Mesendoderm (in vitro differentiated cells): ENCODE measurements at regions not wholly inside any gene's neighbourhood (a gene's known extent, or its start where the extent isn't known, plus 50 kb on each side); places are given as distances from the start of the nearest gene placed in this dataset.

Source experiments
- DNase-seq: peaks from one replicate; pipeline ENCODE4 v3.0.0; 2013
- H2AK5ac ChIP-seq: 2 replicates; pipeline ENCODE4 v1.6.1; 2013; ENCODE audit warnings: low read length, inconsistent platforms
- H2BK120ac ChIP-seq: 2 replicates; pipeline ENCODE4 v1.6.1; 2013; ENCODE audit warnings: low read depth, mild to moderate bottlenecking, low read length, moderate library complexity, mixed read lengths
- H2BK15ac ChIP-seq: replicated peaks from 2 replicates; pipeline ENCODE4 v1.6.1; 2013; ENCODE audit warnings: low read depth, mild to moderate bottlenecking, moderate library complexity
- H2BK5ac ChIP-seq: 2 replicates; pipeline ENCODE4 v1.6.1; 2013; ENCODE audit warnings: low read length, inconsistent platforms
- H3K18ac ChIP-seq: 2 replicates; pipeline ENCODE4 v1.6.1; 2013; ENCODE audit warnings: mild to moderate bottlenecking, low read length, mixed read lengths
- H3K23ac ChIP-seq: one replicate; pipeline ENCODE4 v1.6.1; 2013; ENCODE audit warnings: low read length
- H3K27ac ChIP-seq: 2 replicates; pipeline ENCODE4 v1.5.1; 2013; ENCODE audit warnings: low read depth, mild to moderate bottlenecking, inconsistent platforms, low read length, moderate library complexity
- H3K27me3 ChIP-seq: 2 replicates; pipeline ENCODE4 v1.6.1; 2013; ENCODE audit warnings: low read length, control low read depth, mild to moderate bottlenecking, inconsistent platforms; ENCODE audit not compliant: insufficient read depth, poor library complexity
- H3K36me3 ChIP-seq: 2 replicates; pipeline ENCODE4 v1.6.1; 2013; ENCODE audit warnings: low read length, inconsistent platforms; ENCODE audit not compliant: control insufficient read depth, insufficient read depth
- H3K4ac ChIP-seq: one replicate; pipeline ENCODE4 v1.6.1; 2013; ENCODE audit warnings: low read depth, mild to moderate bottlenecking, low read length, moderate library complexity
- H3K4me1 ChIP-seq: 2 replicates; pipeline ENCODE4 v1.6.1; 2013; ENCODE audit warnings: low read depth, low read length, inconsistent platforms; ENCODE audit not compliant: control insufficient read depth
- H3K4me2 ChIP-seq: 2 replicates; pipeline ENCODE4 v1.6.1; 2013; ENCODE audit warnings: low read length
- H3K4me3 ChIP-seq: 2 replicates; pipeline ENCODE4 v1.5.1; 2013; ENCODE audit warnings: mild to moderate bottlenecking, low read length
- H3K56ac ChIP-seq: one replicate; pipeline ENCODE4 v1.6.1; 2013; ENCODE audit warnings: low read length
- H3K79me1 ChIP-seq: 2 replicates; pipeline ENCODE4 v1.6.1; 2013; ENCODE audit warnings: low read length, inconsistent platforms
- H3K79me2 ChIP-seq: 2 replicates; pipeline ENCODE4 v1.6.1; 2013; ENCODE audit warnings: mild to moderate bottlenecking, low read length; ENCODE audit not compliant: control insufficient read depth, insufficient read depth
- H3K9ac ChIP-seq: 2 replicates; pipeline ENCODE4 v1.6.1; 2013; ENCODE audit warnings: low read length, inconsistent platforms
- H4K5ac ChIP-seq: one replicate; pipeline ENCODE4 v1.6.1; 2013; ENCODE audit warnings: low read length
- H4K8ac ChIP-seq: one replicate; pipeline ENCODE4 v1.6.1; 2013; ENCODE audit warnings: low read depth, mild to moderate bottlenecking, control low read depth, low read length, moderate library complexity
- WGBS: extraction: QIAGEN DNeasy Blood & Tissue Kit; methylation state at CpG from one replicate; pipeline ENCODE4 v1.1.7; 2013; ENCODE audit warnings: low lambda C conversion rate, missing lambda C conversion rate; ENCODE audit not compliant: insufficient coverage; ENCODE audit errors: extremely low coverage; 5-methylcytosine and 5-hydroxymethylcytosine counted together

- peaks cover under 1% of the 10 kb centered on the region for H3K4me1 ChIP-seq
- no peak overlapping the region for H3K4me2 ChIP-seq
- H4K5ac ChIP-seq: no peak overlapping the region
- DNase-seq: peak; percentile 21
- no peaks in the 10 kb centered on the region for H3K36me3 ChIP-seq
- no peak overlapping the region for H2BK5ac ChIP-seq
- H3K4ac ChIP-seq: no peak overlapping the region
- H3K79me2 ChIP-seq: no peaks in the 10 kb centered on the region
- H3K9ac ChIP-seq: no peak overlapping the region
- H3K27me3 ChIP-seq: no peaks in the 10 kb centered on the region
- H2BK120ac ChIP-seq: no peak overlapping the region
- no peak overlapping the region for H3K23ac ChIP-seq
- H3K4me3 ChIP-seq: no peak overlapping the region
- H3K56ac ChIP-seq: no peak overlapping the region
- no peak overlapping the region for H2AK5ac ChIP-seq
- no peaks in the 10 kb centered on the region for H3K79me1 ChIP-seq
- H2BK15ac ChIP-seq: no peak overlapping the region
- H3K27ac ChIP-seq: no peak overlapping the region
- no peak overlapping the region for H3K18ac ChIP-seq
- no peak overlapping the region for H4K8ac ChIP-seq
Observed at GRCh38 chr1:232183802-232184201, 446.1 kb downstream of the SIPA1L2 start.

DNA sequence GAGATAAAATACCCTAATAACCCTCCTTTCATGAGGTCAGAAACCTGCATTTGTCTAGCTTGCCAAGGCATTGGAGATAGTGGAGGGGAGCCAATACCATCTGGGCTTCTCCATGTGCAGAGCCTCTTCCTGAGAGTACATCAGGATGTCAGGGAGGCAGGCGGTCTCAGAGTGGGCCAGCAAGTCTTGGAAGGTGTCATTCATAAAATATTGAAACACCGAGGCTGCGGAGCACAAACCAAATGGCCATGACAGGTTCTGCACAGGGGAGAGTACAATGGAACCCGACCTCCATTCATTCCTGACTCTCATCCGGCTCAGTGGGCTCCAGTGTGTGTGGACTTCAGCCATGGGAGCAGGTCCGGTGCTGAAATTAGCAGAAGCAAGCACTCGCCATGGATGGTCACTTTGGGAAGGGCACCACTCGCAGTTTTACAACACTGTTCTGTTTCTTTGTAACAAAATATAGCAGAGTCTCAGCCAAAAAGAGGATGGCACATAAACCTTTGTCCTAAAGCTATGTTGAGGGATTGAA lies 446.6 kb downstream of the SIPA1L2 start:
- Histone ChIP-seq H4K5ac (no peak overlapping the region), H2AK5ac (no peak overlapping the region), H3K23ac (no peak overlapping the region), H3K36me3 (no peaks in the 10 kb centered on the region), H3K9ac (no peak overlapping the region), H3K79me1 (no peaks in the 10 kb centered on the region), H2BK5ac (no peak overlapping the region), H2BK15ac (no peak overlapping the region), H3K4me1 (peaks cover 2% of the 10 kb centered on the region), H4K8ac (no peak overlapping the region), H3K4me2 (no peak overlapping the region), H3K18ac (no peak overlapping the region), H3K79me2 (no peaks in the 10 kb centered on the region), H3K4me3 (no peak overlapping the region), H3K27me3 (no peaks in the 10 kb centered on the region), H3K27ac (no peak overlapping the region), H3K4ac (no peak overlapping the region), H3K56ac (no peak overlapping the region), H2BK120ac (no peak overlapping the region)
- no CpG with 5 or more reads among the region's 8 CpGs for WGBS
- no peak for DNase-seq

DNA sequence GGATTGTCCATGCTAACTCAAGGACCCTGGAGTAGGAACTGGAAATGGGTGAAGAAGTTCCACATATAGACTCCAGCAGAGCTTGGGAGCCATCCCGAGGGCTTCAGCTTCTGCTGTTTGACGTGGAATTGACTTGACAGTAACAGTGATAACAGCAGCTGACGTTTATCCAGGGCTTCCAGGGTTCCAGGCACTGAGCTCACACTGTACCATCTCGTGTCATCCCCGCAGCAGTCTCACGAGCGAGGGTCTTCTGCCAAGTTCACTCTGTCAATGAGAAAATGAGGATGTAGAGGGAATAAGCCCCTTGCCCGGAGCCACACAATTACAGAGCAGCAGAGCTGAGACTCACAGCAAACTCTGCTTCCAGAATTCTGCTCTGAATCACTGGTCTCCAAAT lies 447.7 kb downstream of the SIPA1L2 start:
- H3K23ac ChIP-seq: no peak overlapping the region
- H3K4me1 ChIP-seq: peaks cover 2% of the 10 kb centered on the region
- H3K79me2 ChIP-seq: no peaks in the 10 kb centered on the region
- H3K4ac ChIP-seq: no peak overlapping the region
- H4K8ac ChIP-seq: no peak overlapping the region
- no peak overlapping the region for H2AK5ac ChIP-seq
- no peaks in the 10 kb centered on the region for H3K36me3 ChIP-seq
- no peak overlapping the region for H3K4me3 ChIP-seq
- no peak overlapping the region for H2BK5ac ChIP-seq
- no peak overlapping the region for H4K5ac ChIP-seq
- no peak overlapping the region for H3K56ac ChIP-seq
- H2BK15ac ChIP-seq: no peak overlapping the region
- no peak overlapping the region for H3K9ac ChIP-seq
- H2BK120ac ChIP-seq: no peak overlapping the region
- no peak overlapping the region for H3K4me2 ChIP-seq
- H3K27me3 ChIP-seq: no peaks in the 10 kb centered on the region
- no peaks in the 10 kb centered on the region for H3K79me1 ChIP-seq
- no CpG with 5 or more reads among the region's 8 CpGs for WGBS
- no peak for DNase-seq
- H3K27ac ChIP-seq: no peak overlapping the region
- no peak overlapping the region for H3K18ac ChIP-seq

- DNase-seq: no peak
- Histone ChIP-seq H3K36me3 (no peaks in the 10 kb centered on the region), H3K27me3 (no peaks in the 10 kb centered on the region), H3K4me2 (no peak overlapping the region), H3K79me2 (no peaks in the 10 kb centered on the region), H3K4me1 (peaks cover 2% of the 10 kb centered on the region), H2BK5ac (no peak overlapping the region), H3K18ac (no peak overlapping the region), H3K79me1 (no peaks in the 10 kb centered on the region), H2AK5ac (no peak overlapping the region), H3K4me3 (no peak overlapping the region), H3K4ac (no peak overlapping the region), H3K56ac (no peak overlapping the region), H3K9ac (no peak overlapping the region), H3K27ac (no peak overlapping the region), H2BK15ac (no peak overlapping the region), H3K23ac (no peak overlapping the region), H4K5ac (no peak overlapping the region), H4K8ac (no peak overlapping the region), H2BK120ac (no peak overlapping the region)
- no CpG with 5 or more reads among the region's 3 CpGs for WGBS
Observed at GRCh38 chr1:232180779-232181136, 449.2 kb downstream of the SIPA1L2 start.

GRCh38 chr1:232179896-232180778 lies 449.8 kb downstream of the SIPA1L2 start:
- Histone ChIP-seq H3K9ac (no peak overlapping the region), H4K8ac (no peak overlapping the region)
- peak; percentile 41 for DNase-seq

GRCh38 chr1:232178191-232178590 lies 451.7 kb downstream of the SIPA1L2 start:
- Histone ChIP-seq H3K4me3 (no peak overlapping the region), H3K27ac (no peak overlapping the region), H3K27me3 (no peaks in the 10 kb centered on the region), H3K4ac (no peak overlapping the region), H3K79me2 (no peaks in the 10 kb centered on the region), H3K9ac (no peak overlapping the region), H2BK15ac (no peak overlapping the region), H2BK5ac (no peak overlapping the region), H3K23ac (no peak overlapping the region), H2AK5ac (no peak overlapping the region), H3K56ac (no peak overlapping the region), H4K5ac (no peak overlapping the region), H3K4me1 (peaks cover 2% of the 10 kb centered on the region), H4K8ac (no peak overlapping the region), H3K36me3 (no peaks in the 10 kb centered on the region), H2BK120ac (no peak overlapping the region), H3K79me1 (no peaks in the 10 kb centered on the region), H3K4me2 (no peak overlapping the region), H3K18ac (no peak overlapping the region)
- WGBS: no CpG with 5 or more reads among the region's 2 CpGs
- no peak for DNase-seq

More at GRCh38 chr1:232179896-232180778, 449.8 kb downstream of the SIPA1L2 start:
- H3K4me1 ChIP-seq: peaks cover 2% of the 10 kb centered on the region
- no peak overlapping the region for H3K56ac ChIP-seq
- no peak overlapping the region for H3K4me2 ChIP-seq
- H3K27ac ChIP-seq: no peak overlapping the region
- WGBS: no CpG with 5 or more reads among the region's 10 CpGs
- no peaks in the 10 kb centered on the region for H3K36me3 ChIP-seq
- no peak overlapping the region for H4K5ac ChIP-seq
- H3K4me3 ChIP-seq: no peak overlapping the region
- no peak overlapping the region for H3K18ac ChIP-seq
- no peak overlapping the region for H2BK15ac ChIP-seq
- no peaks in the 10 kb centered on the region for H3K79me1 ChIP-seq
- no peaks in the 10 kb centered on the region for H3K27me3 ChIP-seq
- no peaks in the 10 kb centered on the region for H3K79me2 ChIP-seq
- no peak overlapping the region for H2BK120ac ChIP-seq
- H2AK5ac ChIP-seq: no peak overlapping the region
- no peak overlapping the region for H3K4ac ChIP-seq
- H3K23ac ChIP-seq: no peak overlapping the region
- H2BK5ac ChIP-seq: no peak overlapping the region
